ENCODE measurements at regions not wholly inside any gene's neighbourhood (a gene's known extent, or its start where the extent isn't known, plus 50 kb on each side); places are given as distances from the start of the nearest gene placed in this dataset.

GRCh38 chr2:188204824-188205223 lies 86.8 kb upstream of the GULP1 start:
- TF ChIP-seq, protein P1, sequence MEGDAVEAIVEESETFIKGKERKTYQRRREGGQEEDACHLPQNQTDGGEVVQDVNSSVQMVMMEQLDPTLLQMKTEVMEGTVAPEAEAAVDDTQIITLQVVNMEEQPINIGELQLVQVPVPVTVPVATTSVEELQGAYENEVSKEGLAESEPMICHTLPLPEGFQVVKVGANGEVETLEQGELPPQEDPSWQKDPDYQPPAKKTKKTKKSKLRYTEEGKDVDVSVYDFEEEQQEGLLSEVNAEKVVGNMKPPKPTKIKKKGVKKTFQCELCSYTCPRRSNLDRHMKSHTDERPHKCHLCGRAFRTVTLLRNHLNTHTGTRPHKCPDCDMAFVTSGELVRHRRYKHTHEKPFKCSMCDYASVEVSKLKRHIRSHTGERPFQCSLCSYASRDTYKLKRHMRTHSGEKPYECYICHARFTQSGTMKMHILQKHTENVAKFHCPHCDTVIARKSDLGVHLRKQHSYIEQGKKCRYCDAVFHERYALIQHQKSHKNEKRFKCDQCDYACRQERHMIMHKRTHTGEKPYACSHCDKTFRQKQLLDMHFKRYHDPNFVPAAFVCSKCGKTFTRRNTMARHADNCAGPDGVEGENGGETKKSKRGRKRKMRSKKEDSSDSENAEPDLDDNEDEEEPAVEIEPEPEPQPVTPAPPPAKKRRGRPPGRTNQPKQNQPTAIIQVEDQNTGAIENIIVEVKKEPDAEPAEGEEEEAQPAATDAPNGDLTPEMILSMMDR (IDR thresholded peaks at IDR 0.05; ENCODE audit: insufficient read depth, low read length, poor library complexity, severe bottlenecking) = no peak
- TF ChIP-seq EZH2phosphoT487 (conservative IDR thresholded peaks at IDR 0.05; ENCODE audit: low read length) = no peak
